T-helper 17 cell (primary cell): ENCODE measurements at regions not wholly inside any gene's neighbourhood (a gene's known extent, or its start where the extent isn't known, plus 50 kb on each side); places are given as distances from the start of the nearest gene placed in this dataset.

ENCODE experiments used
- ATAC-seq: fragments of 150-1000 bp; cut with Tn5 transposase; 2 replicates; pipeline ENCODE4 v1.10.0; 2021; ENCODE audit warnings: mild to moderate bottlenecking, moderate library complexity
- DNase-seq, 3 donors: peaks; one replicate each; pipeline versions ENCODE4 v3.0.0 to v3.0.0-alpha.2; 2020 to 2021
- H3K9me3 ChIP-seq: one replicate; pipeline ENCODE4 v1.7.0; 2013; ENCODE audit warnings: low read length, mild to moderate bottlenecking; ENCODE audit not compliant: control insufficient read depth, poor library complexity, severe bottlenecking
- H3K27ac Mint-ChIP-seq: one replicate; pipeline ENCODE4 v1.8.0; 2022; ENCODE audit warnings: mild to moderate bottlenecking, moderate library complexity, mixed read lengths
- H3K27me3 Mint-ChIP-seq: one replicate; pipeline ENCODE4 v1.8.0; 2022; ENCODE audit warnings: mixed read lengths
- H3K36me3 Mint-ChIP-seq: one replicate; pipeline ENCODE4 v1.8.0; 2022; ENCODE audit warnings: low read depth, mixed read lengths
- H3K4me1 Mint-ChIP-seq: one replicate; pipeline ENCODE4 v1.8.0; 2022; ENCODE audit warnings: mild to moderate bottlenecking, mixed read lengths
- H3K4me3 Mint-ChIP-seq: one replicate; pipeline ENCODE4 v1.8.0; 2022; ENCODE audit warnings: mild to moderate bottlenecking, moderate library complexity, mixed read lengths

- peaks cover 4% of the 10 kb centered on the region for H3K9me3 ChIP-seq
- Mint-ChIP-seq H3K4me3 (no peak overlapping the region), H3K27me3 (no peaks in the 10 kb centered on the region), H3K4me1 (no peaks in the 10 kb centered on the region), H3K36me3 (no peaks in the 10 kb centered on the region), H3K27ac (no peak overlapping the region)
- no peak for ATAC-seq
- DNase-seq = no peak
Measured at GRCh38 chr9:119789987-119790386, 420.8 kb upstream of the BRINP1 start.

GRCh38 chr9:119788921-119789320 is 419.7 kb upstream of the BRINP1 start:
- no peaks in the 10 kb centered on the region for H3K27me3 Mint-ChIP-seq
- no peak overlapping the region for H3K27ac Mint-ChIP-seq
- ATAC-seq (no peak), DNase-seq (no peak)
- H3K9me3 ChIP-seq = peaks cover 4% of the 10 kb centered on the region
- H3K4me1 Mint-ChIP-seq = no peaks in the 10 kb centered on the region
- no peaks in the 10 kb centered on the region for H3K36me3 Mint-ChIP-seq
- no peak overlapping the region for H3K4me3 Mint-ChIP-seq

GRCh38 chr9:119781886-119782285 is 412.7 kb upstream of the BRINP1 start:
- DNase-seq (no peak), ATAC-seq (no peak)
- Mint-ChIP-seq H3K4me3 (no peak overlapping the region), H3K36me3 (no peaks in the 10 kb centered on the region), H3K4me1 (no peaks in the 10 kb centered on the region), H3K27ac (no peak overlapping the region), H3K27me3 (no peaks in the 10 kb centered on the region)
- no peaks in the 10 kb centered on the region for H3K9me3 ChIP-seq

- ATAC-seq (no peak), DNase-seq (no peak)
- no peaks in the 10 kb centered on the region for H3K36me3 Mint-ChIP-seq
- H3K4me1 Mint-ChIP-seq = no peaks in the 10 kb centered on the region
- no peaks in the 10 kb centered on the region for H3K9me3 ChIP-seq
- H3K27ac Mint-ChIP-seq = no peak overlapping the region
- no peak overlapping the region for H3K4me3 Mint-ChIP-seq
- no peaks in the 10 kb centered on the region for H3K27me3 Mint-ChIP-seq
Measured at GRCh38 chr9:119775410-119775809, 406.2 kb upstream of the BRINP1 start.

GRCh38 chr9:119773823-119774222 is 404.6 kb upstream of the BRINP1 start:
- no peaks in the 10 kb centered on the region for H3K9me3 ChIP-seq
- H3K4me3 Mint-ChIP-seq = no peak overlapping the region
- H3K4me1 Mint-ChIP-seq = no peaks in the 10 kb centered on the region
- no peak for DNase-seq
- H3K36me3 Mint-ChIP-seq = no peaks in the 10 kb centered on the region
- ATAC-seq = no peak
- no peaks in the 10 kb centered on the region for H3K27me3 Mint-ChIP-seq
- no peak overlapping the region for H3K27ac Mint-ChIP-seq

- no peaks in the 10 kb centered on the region for H3K27me3 Mint-ChIP-seq
- no peaks in the 10 kb centered on the region for H3K9me3 ChIP-seq
- no peaks in the 10 kb centered on the region for H3K4me1 Mint-ChIP-seq
- DNase-seq (no peak), ATAC-seq (no peak)
- no peak overlapping the region for H3K4me3 Mint-ChIP-seq
- no peak overlapping the region for H3K27ac Mint-ChIP-seq
- H3K36me3 Mint-ChIP-seq = no peaks in the 10 kb centered on the region
Measured at GRCh38 chr9:119771341-119771740, 402.1 kb upstream of the BRINP1 start.

GRCh38 chr9:119768266-119768665 is 399.0 kb upstream of the BRINP1 start:
- Mint-ChIP-seq H3K36me3 (no peaks in the 10 kb centered on the region), H3K4me1 (no peaks in the 10 kb centered on the region), H3K27ac (no peak overlapping the region), H3K27me3 (peaks cover 3% of the 10 kb centered on the region), H3K4me3 (no peak overlapping the region)
- no peaks in the 10 kb centered on the region for H3K9me3 ChIP-seq
- ATAC-seq (no peak), DNase-seq (no peak)

- no peak overlapping the region for H3K27ac Mint-ChIP-seq
- no peaks in the 10 kb centered on the region for H3K36me3 Mint-ChIP-seq
- no peak overlapping the region for H3K4me3 Mint-ChIP-seq
- DNase-seq (no peak), ATAC-seq (no peak)
- no peaks in the 10 kb centered on the region for H3K9me3 ChIP-seq
- no peaks in the 10 kb centered on the region for H3K4me1 Mint-ChIP-seq
- H3K27me3 Mint-ChIP-seq = peaks cover 4% of the 10 kb centered on the region
Measured at GRCh38 chr9:119765632-119766175, 396.5 kb upstream of the BRINP1 start.

GRCh38 chr9:119763260-119763659 is 394.0 kb upstream of the BRINP1 start:
- H3K36me3 Mint-ChIP-seq = peaks cover 2% of the 10 kb centered on the region
- H3K27ac Mint-ChIP-seq = no peak overlapping the region
- no peak for DNase-seq
- H3K4me3 Mint-ChIP-seq = no peak overlapping the region
- peaks cover 4% of the 10 kb centered on the region for H3K27me3 Mint-ChIP-seq
- H3K4me1 Mint-ChIP-seq = no peaks in the 10 kb centered on the region
- ATAC-seq = no peak
- no peaks in the 10 kb centered on the region for H3K9me3 ChIP-seq

- DNase-seq = no peak
- peaks cover 4% of the 10 kb centered on the region for H3K27me3 Mint-ChIP-seq
- no peak for ATAC-seq
- no peaks in the 10 kb centered on the region for H3K4me1 Mint-ChIP-seq
- no peak overlapping the region for H3K27ac Mint-ChIP-seq
- no peak overlapping the region for H3K4me3 Mint-ChIP-seq
- peaks cover 2% of the 10 kb centered on the region for H3K36me3 Mint-ChIP-seq
- no peaks in the 10 kb centered on the region for H3K9me3 ChIP-seq
Measured at GRCh38 chr9:119761812-119762211, 392.6 kb upstream of the BRINP1 start.

- no peak for ATAC-seq
- H3K9me3 ChIP-seq = no peaks in the 10 kb centered on the region
- no peaks in the 10 kb centered on the region for H3K4me1 Mint-ChIP-seq
- H3K27me3 Mint-ChIP-seq = peaks cover 4% of the 10 kb centered on the region
- H3K4me3 Mint-ChIP-seq = no peak overlapping the region
- no peak overlapping the region for H3K27ac Mint-ChIP-seq
- no peak for DNase-seq
- peaks cover 2% of the 10 kb centered on the region for H3K36me3 Mint-ChIP-seq
Measured at GRCh38 chr9:119758990-119759389, 389.8 kb upstream of the BRINP1 start.

GRCh38 chr9:119758241-119758640 is 389.0 kb upstream of the BRINP1 start:
- Mint-ChIP-seq H3K27me3 (peaks cover under 1% of the 10 kb centered on the region), H3K4me3 (no peak overlapping the region), H3K4me1 (no peaks in the 10 kb centered on the region), H3K27ac (no peak overlapping the region), H3K36me3 (peaks cover 2% of the 10 kb centered on the region)
- no peak for ATAC-seq
- no peak for DNase-seq
- no peaks in the 10 kb centered on the region for H3K9me3 ChIP-seq

- Mint-ChIP-seq H3K36me3 (no peaks in the 10 kb centered on the region), H3K27me3 (no peaks in the 10 kb centered on the region), H3K27ac (no peak overlapping the region), H3K4me3 (no peak overlapping the region), H3K4me1 (no peaks in the 10 kb centered on the region)
- H3K9me3 ChIP-seq = no peaks in the 10 kb centered on the region
- ATAC-seq = no peak
- no peak for DNase-seq
Measured at GRCh38 chr9:119739476-119739875, 370.2 kb upstream of the BRINP1 start.

GRCh38 chr9:119736491-119737454 is 367.5 kb upstream of the BRINP1 start:
- ATAC-seq = no peak
- no peaks in the 10 kb centered on the region for H3K27me3 Mint-ChIP-seq
- H3K4me3 Mint-ChIP-seq = no peak overlapping the region
- H3K4me1 Mint-ChIP-seq = no peaks in the 10 kb centered on the region
- H3K9me3 ChIP-seq = no peaks in the 10 kb centered on the region
- no peak for DNase-seq
- H3K36me3 Mint-ChIP-seq = no peaks in the 10 kb centered on the region
- H3K27ac Mint-ChIP-seq = no peak overlapping the region
